Neuronal stem cell (in vitro differentiated cells): ENCODE measurements at regions not wholly inside any gene's neighbourhood (a gene's known extent, or its start where the extent isn't known, plus 50 kb on each side); places are given as distances from the start of the nearest gene placed in this dataset.

Experiments used
- DNase-seq: peaks from one replicate; pipeline ENCODE4 v3.0.0-alpha.2; 2013; ENCODE audit warnings: low spot score
- H2AFZ ChIP-seq: one replicate; pipeline ENCODE4 v1.6.1; 2013; ENCODE audit warnings: mild to moderate bottlenecking, low read length, inconsistent platforms
- H2AK5ac ChIP-seq: 2 replicates; pipeline ENCODE4 v1.6.1; 2013; ENCODE audit warnings: low read depth, mild to moderate bottlenecking, inconsistent platforms, low read length, moderate library complexity, mixed read lengths
- H2BK120ac ChIP-seq: 2 replicates; pipeline ENCODE4 v1.6.1; 2013; ENCODE audit warnings: low read depth, mild to moderate bottlenecking, inconsistent platforms, low read length, moderate library complexity, mixed read lengths
- H2BK12ac ChIP-seq: one replicate; pipeline ENCODE4 v1.6.1; 2013; ENCODE audit warnings: low read length, inconsistent platforms
- H2BK15ac ChIP-seq: 2 replicates; pipeline ENCODE4 v1.6.1; 2013; ENCODE audit warnings: mild to moderate bottlenecking, low read length, inconsistent platforms, mixed read lengths
- H2BK5ac ChIP-seq: one replicate; pipeline ENCODE4 v1.6.1; 2013; ENCODE audit warnings: inconsistent platforms, mild to moderate bottlenecking, low read length, moderate library complexity
- H3K14ac ChIP-seq: one replicate; pipeline ENCODE4 v1.6.1; 2013; ENCODE audit warnings: low read length, inconsistent platforms
- H3K18ac ChIP-seq: 2 replicates; pipeline ENCODE4 v1.6.1; 2013; ENCODE audit warnings: low read length, inconsistent platforms
- H3K23ac ChIP-seq: 2 replicates; pipeline ENCODE4 v1.6.1; 2013; ENCODE audit warnings: low read depth, mild to moderate bottlenecking, mixed read lengths, low read length, inconsistent platforms; ENCODE audit not compliant: poor library complexity
- H3K27ac ChIP-seq: replicated peaks from 3 replicates; pipeline ENCODE4 v1.5.1; 2013; ENCODE audit warnings: low read length, inconsistent platforms
- H3K27me3 ChIP-seq, 3 experiments: 2 replicates each; pipeline ENCODE4 v1.6.1; 2013; ENCODE audit warnings: low read length in 3 of 3, mild to moderate bottlenecking in 2 of 3, inconsistent platforms in 1 of 3, low read depth in 1 of 3, mixed read lengths in 1 of 3, moderate library complexity in 1 of 3; ENCODE audit not compliant: control insufficient read depth in 3 of 3, insufficient read depth in 3 of 3
- H3K36me3 ChIP-seq, 2 donors: replicated peaks in 1 of 2; 2 replicates each; pipeline ENCODE4 v1.6.1; 2013; ENCODE audit warnings: low read length in 2 of 2; ENCODE audit not compliant: control insufficient read depth in 2 of 2, insufficient read depth in 2 of 2
- H3K4ac ChIP-seq: 2 replicates; pipeline ENCODE4 v1.6.1; 2013; ENCODE audit warnings: inconsistent platforms, mild to moderate bottlenecking, low read length, moderate library complexity
- H3K4me1 ChIP-seq, 2 donors: 1 replicate in 1 of 2; 2 replicates in 1 of 2; pipeline ENCODE4 v1.6.1; 2013; ENCODE audit warnings: low read length in 2 of 2, low read depth in 1 of 2; ENCODE audit not compliant: control insufficient read depth in 2 of 2, insufficient read depth in 1 of 2
- H3K4me2 ChIP-seq: one replicate; pipeline ENCODE4 v1.6.1; 2013; ENCODE audit warnings: mild to moderate bottlenecking, low read length, inconsistent platforms; ENCODE audit not compliant: insufficient read depth, poor library complexity, severe bottlenecking
- H3K4me3 ChIP-seq, 2 donors: 2 replicates each; pipeline ENCODE4 v1.5.1; 2013; ENCODE audit warnings: low read length in 2 of 2, mild to moderate bottlenecking in 2 of 2, inconsistent platforms in 1 of 2, moderate library complexity in 1 of 2
- H3K79me1 ChIP-seq: one replicate; pipeline ENCODE4 v1.6.1; 2013; ENCODE audit warnings: low read depth, mild to moderate bottlenecking, inconsistent platforms, low read length, moderate library complexity
- H3K9ac ChIP-seq: one replicate; pipeline ENCODE4 v1.6.1; 2013; ENCODE audit warnings: mild to moderate bottlenecking, low read depth, low read length, inconsistent platforms; ENCODE audit not compliant: poor library complexity
- H3K9me3 ChIP-seq, 2 donors: replicated peaks in 1 of 2; 2 replicates each; pipeline versions ENCODE3 to v1.6.1; 2013; ENCODE audit warnings: low read length in 2 of 2, mild to moderate bottlenecking in 2 of 2, inconsistent platforms in 1 of 2, low read depth in 1 of 2, mixed read lengths in 1 of 2, moderate library complexity in 1 of 2; ENCODE audit not compliant: control insufficient read depth in 2 of 2, insufficient read depth in 1 of 2
- H4K8ac ChIP-seq: one replicate; pipeline ENCODE4 v1.6.1; 2013; ENCODE audit warnings: low read depth, mild to moderate bottlenecking, inconsistent platforms, low read length, moderate library complexity
- H4K91ac ChIP-seq: one replicate; pipeline ENCODE4 v1.6.1; 2013; ENCODE audit warnings: low read length, low read depth, mild to moderate bottlenecking, inconsistent platforms; ENCODE audit not compliant: poor library complexity
- WGBS, 2 donors: extraction: QIAGEN DNeasy Blood & Tissue Kit; methylation state at CpG; one replicate each; pipeline ENCODE4 v1.1.7; 2013; ENCODE audit warnings: missing lambda C conversion rate in 2 of 2, mixed read lengths in 1 of 2; ENCODE audit not compliant: insufficient read length in 2 of 2, insufficient replicate concordance in 1 of 2; ENCODE audit errors: extremely low coverage in 2 of 2; 5-methylcytosine and 5-hydroxymethylcytosine counted together

GRCh38 chr14:82488473-82488872, 954.8 kb upstream of the SEL1L start:
- Histone ChIP-seq H3K4me3 (no peak overlapping the region), H3K4me1 (no peaks in the 10 kb centered on the region), H3K14ac (no peak overlapping the region), H3K79me1 (no peaks in the 10 kb centered on the region), H3K23ac (no peak overlapping the region), H2AK5ac (no peak overlapping the region), H3K18ac (no peak overlapping the region), H3K36me3 (no peaks in the 10 kb centered on the region), H2BK120ac (no peak overlapping the region), H3K9me3 (no peaks in the 10 kb centered on the region), H4K8ac (no peak overlapping the region), H4K91ac (no peak overlapping the region), H3K4me2 (no peak overlapping the region), H3K9ac (no peak overlapping the region), H2BK12ac (no peak overlapping the region), H3K4ac (no peak overlapping the region), H2AFZ (no peak overlapping the region), H3K27me3 (no peaks in the 10 kb centered on the region), H2BK5ac (no peak overlapping the region), H2BK15ac (no peak overlapping the region), H3K27ac (no peak overlapping the region)
- DNase-seq, result no peak
- no CpG with 5 or more reads among the region's 2 CpGs for WGBS, 2 donors

- Histone ChIP-seq H3K4me1 (no peaks in the 10 kb centered on the region), H2AFZ (no peak overlapping the region), H3K14ac (no peak overlapping the region), H2BK12ac (no peak overlapping the region), H4K91ac (no peak overlapping the region), H2AK5ac (no peak overlapping the region), H3K4me3 (no peak overlapping the region), H3K36me3 (no peaks in the 10 kb centered on the region), H3K4me2 (no peak overlapping the region), H3K27me3 (no peaks in the 10 kb centered on the region), H2BK5ac (no peak overlapping the region), H3K23ac (no peak overlapping the region), H3K79me1 (no peaks in the 10 kb centered on the region), H3K18ac (no peak overlapping the region), H3K4ac (no peak overlapping the region), H3K27ac (no peak overlapping the region), H4K8ac (no peak overlapping the region), H2BK120ac (no peak overlapping the region), H2BK15ac (no peak overlapping the region), H3K9ac (no peak overlapping the region), H3K9me3 (no peaks in the 10 kb centered on the region)
- WGBS, 2 donors, result no CpG with 5 or more reads among the region's 1 CpG
- no peak for DNase-seq
Observed at GRCh38 chr14:82490397-82490796, 956.7 kb upstream of the SEL1L start.

GRCh38 chr14:82492157-82492556, 958.5 kb upstream of the SEL1L start:
- Histone ChIP-seq H4K8ac (no peak overlapping the region), H2BK15ac (no peak overlapping the region), H3K27me3 (no peaks in the 10 kb centered on the region), H2AFZ (no peak overlapping the region), H3K36me3 (no peaks in the 10 kb centered on the region), H3K4ac (no peak overlapping the region), H3K9me3 (no peaks in the 10 kb centered on the region), H3K4me3 (no peak overlapping the region), H3K4me2 (no peak overlapping the region), H3K18ac (no peak overlapping the region), H2BK5ac (no peak overlapping the region), H3K14ac (no peak overlapping the region), H2BK120ac (no peak overlapping the region), H2BK12ac (no peak overlapping the region), H3K23ac (no peak overlapping the region), H4K91ac (no peak overlapping the region), H3K4me1 (no peaks in the 10 kb centered on the region), H3K9ac (no peak overlapping the region), H3K27ac (no peak overlapping the region), H2AK5ac (no peak overlapping the region), H3K79me1 (no peaks in the 10 kb centered on the region)
- no CpG with 5 or more reads among the region's 1 CpG for WGBS, 2 donors
- DNase-seq, result no peak

GRCh38 chr14:82500222-82500621, 966.6 kb upstream of the SEL1L start:
- H3K9ac ChIP-seq, result no peak overlapping the region
- H4K91ac ChIP-seq, result no peak overlapping the region
- H3K18ac ChIP-seq, result no peak overlapping the region
- DNase-seq, result no peak
- H3K36me3 ChIP-seq, result no peaks in the 10 kb centered on the region
- no peaks in the 10 kb centered on the region for H3K4me1 ChIP-seq
- H3K4me2 ChIP-seq, result no peak overlapping the region
- no peak overlapping the region for H2BK5ac ChIP-seq
- H3K79me1 ChIP-seq, result no peaks in the 10 kb centered on the region
- no peak overlapping the region for H2BK15ac ChIP-seq
- no CpG with 5 or more reads among the region's 1 CpG for WGBS, 2 donors
- H2AK5ac ChIP-seq, result no peak overlapping the region
- no peak overlapping the region for H2BK12ac ChIP-seq
- no peak overlapping the region for H3K4ac ChIP-seq
- no peak overlapping the region for H3K4me3 ChIP-seq
- no peaks in the 10 kb centered on the region for H3K9me3 ChIP-seq
- H2BK120ac ChIP-seq, result no peak overlapping the region
- no peak overlapping the region for H4K8ac ChIP-seq
- no peaks in the 10 kb centered on the region for H3K27me3 ChIP-seq
- no peak overlapping the region for H3K14ac ChIP-seq
- no peak overlapping the region for H3K27ac ChIP-seq
- H2AFZ ChIP-seq, result no peak overlapping the region
- H3K23ac ChIP-seq, result no peak overlapping the region
